ENCODE measurements at regions not wholly inside any gene's neighbourhood (a gene's known extent, or its start where the extent isn't known, plus 50 kb on each side); places are given as distances from the start of the nearest gene placed in this dataset.
"Not testable (repeated sequence)": the region's sequence is repeated elsewhere in the genome, so short reads cannot be mapped to it uniquely, and the experiment has no call there.

- TF ChIP-seq CTCF (IDR thresholded peaks at IDR 0.05), result no peak
- intact Hi-C loops (cut with DNase I), result no loop called here
- no peak for FAIRE-seq
Observed at GRCh38 chrX:39487969-39488330, 609.8 kb downstream of the BCOR start.

GRCh38 chrX:39491548-39492297 is 606.0 kb downstream of the BCOR start:
- peak in 1 of 4 donors; percentile 46 for ATAC-seq

More at GRCh38 chrX:39487969-39488330, 609.8 kb downstream of the BCOR start:
- Histone ChIP-seq H3K4me1 (no peaks in the 10 kb centered on the region), H3K27me3 (peaks cover 0 to 6% (median 0%) of the 10 kb centered on the region in 4 donors), H3K36me3 (no peaks in the 10 kb centered on the region), H3K9me3 (no peaks in the 10 kb centered on the region), H3K27ac (no peak overlapping the region), H3K4me3 (no peak overlapping the region)
- WGBS, 2 donors, result 80 to 91% methylated on average over 4 of the region's 4 CpGs
- no peak for DNase-seq
- ATAC-seq, result no peak

GRCh38 chrX:39492497-39493162 is 605.1 kb downstream of the BCOR start:
- intact Hi-C loops (cut with DNase I), result no loop called here
- Histone ChIP-seq H3K27me3 (peaks cover 0 to 6% (median 0%) of the 10 kb centered on the region in 4 donors), H3K9me3 (no peaks in the 10 kb centered on the region), H3K27ac (no peak overlapping the region), H3K4me3 (no peak overlapping the region), H3K4me1 (no peaks in the 10 kb centered on the region), H3K36me3 (no peaks in the 10 kb centered on the region)
- ATAC-seq, result peak in 3 of 4 donors; percentile 44 to 71 (median 62)
- no peak for TF ChIP-seq CTCF (IDR thresholded peaks at IDR 0.05)
- WGBS, 2 donors, result 38 to 61% methylated on average over 6 of the region's 6 CpGs
- DNase-seq, result no peak
- no peak for FAIRE-seq

More at GRCh38 chrX:39491548-39492297, 606.0 kb downstream of the BCOR start:
- no peaks in the 10 kb centered on the region for H3K36me3 ChIP-seq
- intact Hi-C loops (cut with DNase I), result no loop called here
- FAIRE-seq (no peak), DNase-seq (no peak)
- peaks cover 0 to 6% (median 0%) of the 10 kb centered on the region in 4 donors for H3K27me3 ChIP-seq
- H3K4me3 ChIP-seq, result no peak overlapping the region
- no peak for TF ChIP-seq CTCF (IDR thresholded peaks at IDR 0.05)
- H3K27ac ChIP-seq, result no peak overlapping the region
- H3K4me1 ChIP-seq, result no peaks in the 10 kb centered on the region
- WGBS, 2 donors, result 61 to 68% methylated on average over 10 of the region's 10 CpGs
- H3K9me3 ChIP-seq, result no peaks in the 10 kb centered on the region

GRCh38 chrX:39493168-39493567 is 604.6 kb downstream of the BCOR start:
- Histone ChIP-seq H3K9me3 (no peaks in the 10 kb centered on the region), H3K27ac (no peak overlapping the region), H3K4me3 (no peak overlapping the region), H3K36me3 (no peaks in the 10 kb centered on the region), H3K4me1 (no peaks in the 10 kb centered on the region), H3K27me3 (peaks cover 0 to 10% (median 0%) of the 10 kb centered on the region in 4 donors)
- DNase-seq, result no peak
- intact Hi-C loops (cut with DNase I), result no loop called here
- FAIRE-seq, result no peak
- 76 to 87% methylated on average over 1 of the region's 1 CpG for WGBS, 2 donors
- no peak for ATAC-seq
- TF ChIP-seq CTCF (IDR thresholded peaks at IDR 0.05), result no peak

GRCh38 chrX:39497117-39497516 is 600.6 kb downstream of the BCOR start:
- H3K27me3 ChIP-seq; ATAC-seq; intact Hi-C loops (cut with DNase I); H3K4me1 ChIP-seq; H3K4me3 ChIP-seq; H3K36me3 ChIP-seq; DNase-seq; H3K27ac ChIP-seq; H3K9me3 ChIP-seq; FAIRE-seq: not testable (repeated sequence)
- 84 to 91% methylated on average over 4 of the region's 4 CpGs for WGBS, 2 donors
